ENCODE measurements at regions not wholly inside any gene's neighbourhood (a gene's known extent, or its start where the extent isn't known, plus 50 kb on each side); places are given as distances from the start of the nearest gene placed in this dataset.

DNA sequence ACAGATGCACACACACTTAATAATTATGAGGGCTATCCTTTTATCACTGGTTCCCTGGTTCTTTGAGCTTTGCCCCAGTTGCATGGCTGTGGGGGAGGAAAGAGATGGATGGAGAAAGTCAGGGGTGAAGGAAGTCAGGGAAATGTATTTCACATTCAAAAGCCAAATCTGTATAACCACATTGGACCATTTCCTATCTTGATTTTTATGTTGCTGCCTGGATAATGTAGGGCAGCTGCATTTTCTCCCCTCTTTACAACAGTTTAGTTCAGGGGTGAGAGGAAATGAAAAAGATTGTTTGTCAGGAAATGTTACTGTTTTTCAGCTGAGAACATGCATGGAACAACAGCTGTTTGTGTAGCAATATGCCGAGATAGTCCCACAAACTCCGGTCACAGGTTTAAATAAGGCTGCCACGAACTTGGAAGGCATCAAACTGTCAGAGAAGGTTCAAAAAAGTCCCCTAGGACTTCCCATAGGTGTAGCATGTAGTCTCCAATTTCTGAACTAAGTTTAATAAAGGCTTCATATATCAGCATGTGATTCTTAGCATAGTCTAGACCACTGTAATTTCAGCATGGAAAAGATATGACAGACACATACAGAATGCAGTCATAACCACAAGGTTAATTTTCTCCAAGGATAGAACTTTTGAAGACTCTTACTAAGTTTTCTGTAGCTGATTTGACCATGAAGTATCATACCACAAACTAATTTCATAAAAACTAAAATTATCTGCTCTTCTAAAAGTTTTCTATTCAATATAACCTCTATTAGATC, 82.1 kb upstream of the COL21A1 start:
- no peak overlapping the region for H3K9ac ChIP-seq (ENCODE audit: low read depth, low read length)

GRCh38 chr6:56328728-56329090, 81.3 kb upstream of the COL21A1 start:
- Histone ChIP-seq H4K20me1 (ENCODE audit: insufficient read depth, low read length) (no peaks in the 10 kb centered on the region), H3K9me3 (ENCODE audit: insufficient read depth, low read length, severe bottlenecking) (no peaks in the 10 kb centered on the region), H3K36me3 (ENCODE audit: insufficient read depth, low read length) (no peaks in the 10 kb centered on the region), H2AFZ (ENCODE audit: low read depth, low read length) (no peak overlapping the region), H3K27ac (ENCODE audit: low read length) (no peak overlapping the region), H3K4me2 (ENCODE audit: insufficient read depth, low read length) (no peak overlapping the region), H3K4me1 (ENCODE audit: insufficient read depth, low read length) (no peaks in the 10 kb centered on the region), H3K27me3 (ENCODE audit: insufficient read depth, low read length, poor library complexity) (no peaks in the 10 kb centered on the region), H3K79me2 (ENCODE audit: insufficient read depth, low read length) (no peaks in the 10 kb centered on the region), H3K9ac (ENCODE audit: low read depth, low read length) (no peak overlapping the region), H3K4me3 (ENCODE audit: low read depth in 1 of 2, low read length in 2 of 2) (no peak overlapping the region)
- TF ChIP-seq CTCF (IDR thresholded peaks at IDR 0.05; ENCODE audit: borderline replicate concordance, extremely low read depth, low read length, poor library complexity, severe bottlenecking) (no peak), EZH2 (IDR thresholded peaks at IDR 0.05; ENCODE audit: borderline replicate concordance, low read depth, low read length, severe bottlenecking) (no peak)
- DNase-seq (no peak), ATAC-seq (ENCODE audit: insufficient read depth, low read depth) (no peak)

More for the DNA sequence above, 82.1 kb upstream of the COL21A1 start:
- Histone ChIP-seq H3K4me1 (ENCODE audit: insufficient read depth, low read length) (no peaks in the 10 kb centered on the region), H3K9me3 (ENCODE audit: insufficient read depth, low read length, severe bottlenecking) (no peaks in the 10 kb centered on the region), H3K27me3 (ENCODE audit: insufficient read depth, low read length, poor library complexity) (no peaks in the 10 kb centered on the region), H3K79me2 (ENCODE audit: insufficient read depth, low read length) (no peaks in the 10 kb centered on the region), H3K27ac (ENCODE audit: low read length) (no peak overlapping the region), H3K36me3 (ENCODE audit: insufficient read depth, low read length) (no peaks in the 10 kb centered on the region), H4K20me1 (ENCODE audit: insufficient read depth, low read length) (no peaks in the 10 kb centered on the region), H3K4me3 (ENCODE audit: low read depth in 1 of 2, low read length in 2 of 2) (no peak overlapping the region), H3K4me2 (ENCODE audit: insufficient read depth, low read length) (no peak overlapping the region), H2AFZ (ENCODE audit: low read depth, low read length) (no peak overlapping the region)
- DNase-seq = no peak
- ATAC-seq (ENCODE audit: insufficient read depth, low read depth) = no peak
- TF ChIP-seq EZH2 (IDR thresholded peaks at IDR 0.05; ENCODE audit: borderline replicate concordance, low read depth, low read length, severe bottlenecking) = no peak
- no peak for TF ChIP-seq CTCF (IDR thresholded peaks at IDR 0.05; ENCODE audit: borderline replicate concordance, extremely low read depth, low read length, poor library complexity, severe bottlenecking)

DNA sequence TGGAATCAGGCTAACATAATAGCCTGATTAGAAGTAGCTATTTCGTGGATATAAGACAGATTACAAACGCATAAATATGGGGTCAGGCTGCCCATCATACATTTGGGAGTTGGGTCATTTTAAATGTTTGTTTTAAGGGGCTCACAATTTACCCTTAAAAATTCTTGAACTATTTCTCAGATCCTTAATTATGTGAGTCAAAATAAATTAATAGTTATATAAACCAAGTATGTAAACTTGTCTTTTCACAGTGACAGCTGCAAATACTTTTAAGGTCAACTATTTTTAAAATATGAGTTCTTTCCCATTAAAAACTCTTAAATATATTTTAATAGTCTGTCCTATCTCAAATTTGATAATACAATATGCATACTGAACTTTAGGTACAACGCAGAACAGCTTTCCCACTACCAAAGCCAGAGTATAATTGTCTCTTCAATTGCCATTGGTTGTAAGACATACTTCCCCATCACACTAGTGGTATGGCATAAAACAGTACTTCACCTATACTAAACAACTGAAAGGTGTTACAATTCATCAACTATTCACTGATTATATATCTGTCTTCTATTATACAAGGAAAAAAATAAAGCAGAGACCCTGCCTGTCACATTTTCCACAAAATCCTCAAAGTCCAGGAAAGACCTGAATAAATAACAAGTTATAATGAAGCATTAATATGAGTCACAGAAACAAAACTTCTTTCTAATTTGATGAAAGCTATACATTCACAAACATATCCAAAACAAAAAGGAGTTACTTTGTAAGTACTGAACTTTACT, 80.8 kb upstream of the COL21A1 start:
- no peaks in the 10 kb centered on the region for H3K36me3 ChIP-seq (ENCODE audit: insufficient read depth, low read length)
- no peaks in the 10 kb centered on the region for H3K27me3 ChIP-seq (ENCODE audit: insufficient read depth, low read length, poor library complexity)
- no peak for ATAC-seq (ENCODE audit: insufficient read depth, low read depth)
- no peaks in the 10 kb centered on the region for H3K9me3 ChIP-seq (ENCODE audit: insufficient read depth, low read length, severe bottlenecking)
- no peak overlapping the region for H3K27ac ChIP-seq (ENCODE audit: low read length)
- no peak for DNase-seq
- TF ChIP-seq CTCF (IDR thresholded peaks at IDR 0.05; ENCODE audit: borderline replicate concordance, extremely low read depth, low read length, poor library complexity, severe bottlenecking) (no peak), EZH2 (IDR thresholded peaks at IDR 0.05; ENCODE audit: borderline replicate concordance, low read depth, low read length, severe bottlenecking) (no peak)
- no peak overlapping the region for H2AFZ ChIP-seq (ENCODE audit: low read depth, low read length)
- H3K79me2 ChIP-seq (ENCODE audit: insufficient read depth, low read length) = no peaks in the 10 kb centered on the region
- H3K4me2 ChIP-seq (ENCODE audit: insufficient read depth, low read length) = no peak overlapping the region
- no peaks in the 10 kb centered on the region for H4K20me1 ChIP-seq (ENCODE audit: insufficient read depth, low read length)
- no peak overlapping the region for H3K9ac ChIP-seq (ENCODE audit: low read depth, low read length)
- H3K4me1 ChIP-seq (ENCODE audit: insufficient read depth, low read length) = no peaks in the 10 kb centered on the region
- no peak overlapping the region for H3K4me3 ChIP-seq (ENCODE audit: low read depth in 1 of 2, low read length in 2 of 2)
